Superior temporal gyrus (tissue), 1 donor: ENCODE measurements at regions not wholly inside any gene's neighbourhood (a gene's known extent, or its start where the extent isn't known, plus 50 kb on each side); places are given as distances from the start of the nearest gene placed in this dataset.
"Not testable (repeated sequence)": the region's sequence is repeated elsewhere in the genome, so short reads cannot be mapped to it uniquely, and the experiment has no call there.

ENCODE experiments used
- DNase-seq: peaks from one replicate; pipeline ENCODE4 v3.0.0-alpha.2; 2016; ENCODE audit errors: extremely low spot score

- DNase-seq, result no peak
These were observed 155.1 kb upstream of the SMLR1 start for GRCh38 chr6:130672153-130672552.

- no peak for DNase-seq
These were observed 152.6 kb upstream of the SMLR1 start for GRCh38 chr6:130674604-130675003.

- DNase-seq, result no peak
These were observed 152.1 kb upstream of the SMLR1 start for GRCh38 chr6:130675072-130675471.

GRCh38 chr6:130676077-130676772 is 151.0 kb upstream of the SMLR1 start:
- no peak for DNase-seq

GRCh38 chr6:130676773-130677144 is 150.4 kb upstream of the SMLR1 start:
- DNase-seq, result no peak

- no peak for DNase-seq
These were observed 149.9 kb upstream of the SMLR1 start for GRCh38 chr6:130677312-130677711.

GRCh38 chr6:130677766-130678165 is 149.4 kb upstream of the SMLR1 start:
- DNase-seq, result no peak

- no peak for DNase-seq
These were observed 147.5 kb upstream of the SMLR1 start for GRCh38 chr6:130679684-130680083.

GRCh38 chr6:130680116-130680515 is 147.1 kb upstream of the SMLR1 start:
- no peak for DNase-seq

- no peak for DNase-seq
These were observed 146.2 kb upstream of the SMLR1 start for GRCh38 chr6:130681028-130681427.

- DNase-seq, result no peak
These were observed 145.1 kb upstream of the SMLR1 start for GRCh38 chr6:130682066-130682465.

GRCh38 chr6:130683761-130684517 is 143.3 kb upstream of the SMLR1 start:
- no peak for DNase-seq

- no peak for DNase-seq
These were observed 134.5 kb upstream of the SMLR1 start for GRCh38 chr6:130692659-130693058.

GRCh38 chr6:130693944-130694343 is 133.3 kb upstream of the SMLR1 start:
- no peak for DNase-seq

GRCh38 chr6:130694606-130695005 is 132.6 kb upstream of the SMLR1 start:
- no peak for DNase-seq

GRCh38 chr6:130696806-130697205 is 130.4 kb upstream of the SMLR1 start:
- no peak for DNase-seq

- no peak for DNase-seq
These were observed 129.8 kb upstream of the SMLR1 start for GRCh38 chr6:130697271-130697994.

GRCh38 chr6:130697995-130698535 is 129.1 kb upstream of the SMLR1 start:
- peak; percentile 69 for DNase-seq

GRCh38 chr6:130699742-130700141 is 127.5 kb upstream of the SMLR1 start:
- no peak for DNase-seq

- DNase-seq, result no peak
These were observed 126.8 kb upstream of the SMLR1 start for GRCh38 chr6:130700397-130700796.

GRCh38 chr6:130708338-130708737 is 118.9 kb upstream of the SMLR1 start:
- no peak for DNase-seq

GRCh38 chr6:130711641-130712040 is 115.6 kb upstream of the SMLR1 start:
- DNase-seq, result not testable (repeated sequence)
